ENCODE measurements at regions not wholly inside any gene's neighbourhood (a gene's known extent, or its start where the extent isn't known, plus 50 kb on each side); places are given as distances from the start of the nearest gene placed in this dataset.
"Not testable (repeated sequence)": the region's sequence is repeated elsewhere in the genome, so short reads cannot be mapped to it uniquely, and the experiment has no call there.

GRCh38 chrX:25442499-25442898, 426.7 kb upstream of the ARX start:
- in situ Hi-C loops (cut with MboI; ENCODE audit: low sequenced_read_pairs): no loop called here

- in situ Hi-C loops (cut with MboI; ENCODE audit: low sequenced_read_pairs): no loop called here
Measured at GRCh38 chrX:25433307-25433706, 417.5 kb upstream of the ARX start.

DNA sequence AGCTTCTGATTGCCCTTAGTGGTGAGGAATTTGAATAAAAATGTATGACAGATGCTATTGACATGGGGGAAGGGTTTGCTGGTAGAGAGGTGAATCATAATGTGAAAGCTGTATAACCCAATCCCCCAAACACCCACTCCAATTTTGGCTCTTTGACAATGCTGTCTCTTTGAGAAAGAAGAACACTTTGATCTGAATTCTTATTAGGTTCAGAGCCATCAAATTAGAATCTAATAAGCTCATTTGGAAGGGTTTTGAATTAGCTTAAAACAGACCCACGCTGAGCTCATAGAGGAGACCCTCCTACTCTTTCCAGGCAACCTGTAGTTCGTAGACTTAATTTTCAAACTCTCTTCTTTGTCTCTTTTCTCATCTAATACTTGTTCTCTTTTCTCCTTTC, 416.6 kb upstream of the ARX start:
- in situ Hi-C loops (cut with MboI; ENCODE audit: low sequenced_read_pairs): no loop called here

GRCh38 chrX:25427873-25428555, 412.2 kb upstream of the ARX start:
- in situ Hi-C loops (cut with MboI; ENCODE audit: low sequenced_read_pairs): no loop called here

GRCh38 chrX:25404163-25404562, 388.4 kb upstream of the ARX start:
- in situ Hi-C loops (cut with MboI; ENCODE audit: low sequenced_read_pairs): not testable (repeated sequence)

- in situ Hi-C loops (cut with MboI; ENCODE audit: low sequenced_read_pairs): no loop called here
Measured at GRCh38 chrX:25389266-25389665, 373.5 kb upstream of the ARX start.

- in situ Hi-C loops (cut with MboI; ENCODE audit: low sequenced_read_pairs): no loop called here
Measured at GRCh38 chrX:25383196-25383595, 367.4 kb upstream of the ARX start.

GRCh38 chrX:25356456-25356855, 340.7 kb upstream of the ARX start:
- in situ Hi-C loops (cut with MboI; ENCODE audit: low sequenced_read_pairs): no loop called here

- in situ Hi-C loops (cut with MboI; ENCODE audit: low sequenced_read_pairs): no loop called here
Measured at GRCh38 chrX:25344161-25344936, 328.6 kb upstream of the ARX start.

DNA sequence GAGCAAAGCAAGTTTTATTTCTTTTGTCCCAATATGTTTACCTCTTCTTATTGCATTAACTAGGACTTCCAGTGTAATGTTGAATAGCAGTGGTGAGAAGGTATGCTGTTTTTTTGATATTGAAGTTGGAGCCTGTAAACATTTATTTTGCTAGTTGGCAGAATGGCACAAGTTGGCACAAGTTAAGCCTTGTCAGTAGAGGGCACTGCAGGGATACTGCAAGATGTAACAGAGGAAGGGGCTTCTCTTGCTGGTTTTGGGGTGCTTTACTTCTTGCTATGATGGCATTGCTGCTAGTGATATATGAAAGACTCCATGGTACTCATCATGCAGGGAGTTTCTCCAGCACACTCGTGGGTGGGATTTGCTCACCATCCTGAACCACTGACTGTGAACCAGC, 327.3 kb upstream of the ARX start:
- in situ Hi-C loops (cut with MboI; ENCODE audit: low sequenced_read_pairs): no loop called here

GRCh38 chrX:25337841-25338240, 322.1 kb upstream of the ARX start:
- in situ Hi-C loops (cut with MboI; ENCODE audit: low sequenced_read_pairs): no loop called here

GRCh38 chrX:25300994-25301393, 285.2 kb upstream of the ARX start:
- in situ Hi-C loops (cut with MboI; ENCODE audit: low sequenced_read_pairs): no loop called here

DNA sequence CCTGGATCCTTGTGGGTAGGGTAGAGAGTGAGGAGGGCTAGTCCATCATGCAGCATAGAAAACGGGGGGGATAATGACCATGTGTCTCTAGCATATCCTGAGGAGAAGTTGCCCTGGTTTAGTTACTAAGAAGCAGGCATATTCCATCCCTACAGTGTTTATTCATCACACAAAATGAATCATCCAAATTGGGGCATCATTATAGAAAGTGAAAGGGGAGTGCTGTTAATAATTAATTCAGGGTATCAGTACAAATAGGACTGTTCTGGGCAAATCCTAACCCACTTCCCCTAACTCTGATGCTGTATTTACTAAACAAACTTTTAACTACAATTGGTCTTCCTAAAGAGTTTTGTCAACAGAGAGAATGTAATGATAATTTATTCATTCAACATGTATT, 281.1 kb upstream of the ARX start:
- in situ Hi-C loops (cut with MboI; ENCODE audit: low sequenced_read_pairs): no loop called here

DNA sequence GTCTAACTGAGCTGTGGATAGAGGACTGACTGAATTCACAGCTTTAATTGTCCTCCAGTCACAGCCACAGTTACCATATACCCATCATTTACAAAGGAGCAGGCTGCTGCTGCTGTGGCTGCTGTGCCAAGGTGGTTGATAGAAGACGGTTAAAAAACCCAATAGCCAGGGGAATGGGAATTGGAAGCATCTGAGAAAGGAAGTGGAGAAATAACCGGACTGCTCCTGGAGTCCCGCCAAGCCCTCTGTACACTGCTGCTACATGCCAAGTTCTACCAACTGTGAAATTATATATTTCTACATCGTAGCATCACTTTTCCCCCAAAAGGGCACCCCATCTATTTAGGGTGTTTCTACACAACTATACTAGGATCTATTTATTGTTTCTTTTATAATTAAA, 279.7 kb upstream of the ARX start:
- in situ Hi-C loops (cut with MboI; ENCODE audit: low sequenced_read_pairs): no loop called here

- in situ Hi-C loops (cut with MboI; ENCODE audit: low sequenced_read_pairs): no loop called here
Measured at GRCh38 chrX:25290132-25290531, 274.4 kb upstream of the ARX start.

DNA sequence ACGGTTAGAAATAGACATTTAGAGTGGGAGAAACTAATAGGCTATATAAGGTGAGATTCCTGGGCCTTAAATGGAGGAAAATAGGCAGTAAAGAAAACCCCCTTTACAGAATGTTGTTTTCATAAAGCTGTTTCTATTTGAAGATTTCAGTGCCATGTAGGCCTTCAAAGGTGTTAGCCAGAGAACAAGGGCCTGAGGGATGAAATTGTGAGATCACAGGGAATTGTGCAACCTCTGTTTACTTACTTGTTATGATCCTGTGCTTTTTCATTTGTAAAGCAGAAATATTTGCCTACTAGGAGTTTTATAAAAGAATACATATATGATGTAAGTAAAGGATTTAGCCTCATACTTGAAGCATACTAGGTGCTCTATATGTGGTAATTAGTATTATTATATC, 272.9 kb upstream of the ARX start:
- in situ Hi-C loops (cut with MboI; ENCODE audit: low sequenced_read_pairs): no loop called here

- in situ Hi-C loops (cut with MboI; ENCODE audit: low sequenced_read_pairs): no loop called here
Measured at GRCh38 chrX:25287521-25287920, 271.8 kb upstream of the ARX start.

DNA sequence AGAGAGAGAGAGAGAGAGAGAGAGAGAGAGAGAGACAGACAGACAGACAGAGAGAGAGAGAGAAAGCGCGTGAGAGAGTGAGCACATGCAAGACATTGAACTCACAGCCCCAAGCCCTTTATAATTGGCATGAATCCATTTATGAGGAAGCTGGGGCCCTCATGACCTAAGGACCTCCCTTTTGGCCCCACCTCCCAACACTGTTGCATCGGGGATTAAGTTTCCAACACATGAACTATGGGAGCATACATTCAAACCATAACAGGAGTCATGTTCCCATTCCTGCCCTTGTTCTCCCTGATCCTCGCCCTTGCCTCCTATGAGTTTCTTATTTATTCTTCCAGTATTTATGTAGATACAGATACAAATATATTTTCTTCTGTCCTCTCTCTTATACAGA, 269.8 kb upstream of the ARX start:
- in situ Hi-C loops (cut with MboI; ENCODE audit: low sequenced_read_pairs): no loop called here

- in situ Hi-C loops (cut with MboI; ENCODE audit: low sequenced_read_pairs): no loop called here
Measured at GRCh38 chrX:25279510-25279909, 263.7 kb upstream of the ARX start.

GRCh38 chrX:25278341-25278740, 262.6 kb upstream of the ARX start:
- in situ Hi-C loops (cut with MboI; ENCODE audit: low sequenced_read_pairs): no loop called here

DNA sequence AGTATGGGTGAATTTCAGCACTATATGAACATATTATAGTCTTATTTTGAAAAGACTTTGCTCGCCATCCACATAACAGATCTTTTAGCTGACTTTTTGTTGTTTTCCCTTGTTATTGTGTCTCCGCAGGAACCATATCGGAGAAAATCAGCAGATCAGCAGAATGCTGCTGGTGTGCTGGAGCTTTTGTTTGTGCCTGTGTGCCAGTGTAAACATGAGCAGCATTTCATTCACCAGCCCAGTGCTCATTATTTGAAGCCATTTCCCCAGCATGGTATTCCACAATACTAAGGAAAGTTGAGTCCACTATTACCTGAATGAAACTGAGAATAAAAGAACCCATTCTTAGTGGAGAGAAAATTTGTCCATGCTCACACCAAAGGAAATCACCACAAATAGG, 261.8 kb upstream of the ARX start:
- in situ Hi-C loops (cut with MboI; ENCODE audit: low sequenced_read_pairs): no loop called here

DNA sequence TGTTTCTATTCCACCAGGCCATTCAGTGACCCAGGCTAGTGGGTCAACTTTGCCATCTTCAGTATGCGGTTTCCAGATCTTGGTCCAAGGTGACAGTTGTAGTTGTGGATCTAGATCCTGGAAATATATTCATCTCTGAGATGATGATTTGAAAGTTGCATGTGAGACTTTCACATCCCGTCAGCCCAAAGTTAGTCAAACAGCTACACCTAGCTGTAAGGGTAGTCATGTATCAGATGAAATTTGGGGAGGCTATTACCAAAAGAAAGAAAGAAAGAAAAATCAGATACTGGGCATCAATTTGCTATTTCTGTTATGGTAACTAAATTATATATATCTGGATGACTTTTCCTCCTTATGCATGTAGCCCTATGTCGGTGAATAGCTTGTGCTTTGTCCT, 259.4 kb upstream of the ARX start:
- in situ Hi-C loops (cut with MboI; ENCODE audit: low sequenced_read_pairs): no loop called here

GRCh38 chrX:25241461-25241860, 225.7 kb upstream of the ARX start:
- in situ Hi-C loops (cut with MboI; ENCODE audit: low sequenced_read_pairs): no loop called here

All from HL-60/S4 treated with retinoic acid at 250 ng/mL for 4 days and 3 days (cell line).